ENCODE measurements at regions not wholly inside any gene's neighbourhood (a gene's known extent, or its start where the extent isn't known, plus 50 kb on each side); places are given as distances from the start of the nearest gene placed in this dataset.

GRCh38 chr4:81738891-81739290 lies 267.2 kb upstream of the RASGEF1B start:
- no peak overlapping the region for H3K27ac ChIP-seq
- no peak for DNase-seq (ENCODE audit: low read depth in 1 of 2, low spot score in 1 of 2)
- no peak overlapping the region for H3K4me3 ChIP-seq
- no peaks in the 10 kb centered on the region for H3K36me3 ChIP-seq
- TF ChIP-seq, protein P1, sequence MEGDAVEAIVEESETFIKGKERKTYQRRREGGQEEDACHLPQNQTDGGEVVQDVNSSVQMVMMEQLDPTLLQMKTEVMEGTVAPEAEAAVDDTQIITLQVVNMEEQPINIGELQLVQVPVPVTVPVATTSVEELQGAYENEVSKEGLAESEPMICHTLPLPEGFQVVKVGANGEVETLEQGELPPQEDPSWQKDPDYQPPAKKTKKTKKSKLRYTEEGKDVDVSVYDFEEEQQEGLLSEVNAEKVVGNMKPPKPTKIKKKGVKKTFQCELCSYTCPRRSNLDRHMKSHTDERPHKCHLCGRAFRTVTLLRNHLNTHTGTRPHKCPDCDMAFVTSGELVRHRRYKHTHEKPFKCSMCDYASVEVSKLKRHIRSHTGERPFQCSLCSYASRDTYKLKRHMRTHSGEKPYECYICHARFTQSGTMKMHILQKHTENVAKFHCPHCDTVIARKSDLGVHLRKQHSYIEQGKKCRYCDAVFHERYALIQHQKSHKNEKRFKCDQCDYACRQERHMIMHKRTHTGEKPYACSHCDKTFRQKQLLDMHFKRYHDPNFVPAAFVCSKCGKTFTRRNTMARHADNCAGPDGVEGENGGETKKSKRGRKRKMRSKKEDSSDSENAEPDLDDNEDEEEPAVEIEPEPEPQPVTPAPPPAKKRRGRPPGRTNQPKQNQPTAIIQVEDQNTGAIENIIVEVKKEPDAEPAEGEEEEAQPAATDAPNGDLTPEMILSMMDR (IDR thresholded peaks at IDR 0.05; ENCODE audit: low read depth, low read length) = no peak
- no peaks in the 10 kb centered on the region for H3K4me1 ChIP-seq (ENCODE audit: low read depth)
- H3K27me3 ChIP-seq = no peaks in the 10 kb centered on the region
- H3K9me3 ChIP-seq (ENCODE audit: low read depth) = no peaks in the 10 kb centered on the region

- Histone ChIP-seq H3K9me3 (ENCODE audit: low read depth) (no peaks in the 10 kb centered on the region), H3K36me3 (no peaks in the 10 kb centered on the region), H3K4me1 (ENCODE audit: low read depth) (no peaks in the 10 kb centered on the region), H3K4me3 (no peak overlapping the region), H3K27ac (no peak overlapping the region), H3K27me3 (no peaks in the 10 kb centered on the region)
- TF ChIP-seq, protein P1 (IDR thresholded peaks at IDR 0.05; ENCODE audit: low read depth, low read length) = no peak
- DNase-seq (ENCODE audit: low read depth in 1 of 2, low spot score in 1 of 2) = no peak
Observed at GRCh38 chr4:81737865-81738559, 266.3 kb upstream of the RASGEF1B start.

GRCh38 chr4:81736324-81736723 lies 264.6 kb upstream of the RASGEF1B start:
- TF ChIP-seq, protein P1 (IDR thresholded peaks at IDR 0.05; ENCODE audit: low read depth, low read length) = no peak

DNA sequence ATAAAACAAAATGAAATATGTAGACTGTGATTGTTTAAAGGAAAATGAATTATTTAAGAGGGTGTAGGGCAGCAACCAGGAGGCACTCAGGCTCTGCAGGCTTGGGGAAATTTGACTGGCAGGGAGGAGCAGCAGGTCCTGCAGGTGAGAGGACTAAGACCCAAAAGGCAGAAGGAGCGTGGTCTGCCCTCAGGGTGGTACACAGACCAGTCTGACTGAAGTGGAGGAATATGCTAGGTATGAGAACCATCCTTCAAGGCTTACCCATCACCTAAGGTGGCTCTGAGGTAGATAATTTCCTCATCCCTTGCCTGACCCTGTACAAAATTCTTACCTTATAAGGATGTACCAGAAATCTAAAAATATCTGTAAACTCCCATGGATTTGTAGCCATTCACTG lies 261.3 kb upstream of the RASGEF1B start:
- TF ChIP-seq, protein P1 (IDR thresholded peaks at IDR 0.05; ENCODE audit: low read depth, low read length) = no peak

More at GRCh38 chr4:81736324-81736723, 264.6 kb upstream of the RASGEF1B start:
- Histone ChIP-seq H3K4me1 (ENCODE audit: low read depth) (no peaks in the 10 kb centered on the region), H3K9me3 (ENCODE audit: low read depth) (no peaks in the 10 kb centered on the region), H3K27ac (no peak overlapping the region), H3K27me3 (no peaks in the 10 kb centered on the region), H3K4me3 (no peak overlapping the region), H3K36me3 (no peaks in the 10 kb centered on the region)
- no peak for DNase-seq (ENCODE audit: low read depth in 1 of 2, low spot score in 1 of 2)

DNA sequence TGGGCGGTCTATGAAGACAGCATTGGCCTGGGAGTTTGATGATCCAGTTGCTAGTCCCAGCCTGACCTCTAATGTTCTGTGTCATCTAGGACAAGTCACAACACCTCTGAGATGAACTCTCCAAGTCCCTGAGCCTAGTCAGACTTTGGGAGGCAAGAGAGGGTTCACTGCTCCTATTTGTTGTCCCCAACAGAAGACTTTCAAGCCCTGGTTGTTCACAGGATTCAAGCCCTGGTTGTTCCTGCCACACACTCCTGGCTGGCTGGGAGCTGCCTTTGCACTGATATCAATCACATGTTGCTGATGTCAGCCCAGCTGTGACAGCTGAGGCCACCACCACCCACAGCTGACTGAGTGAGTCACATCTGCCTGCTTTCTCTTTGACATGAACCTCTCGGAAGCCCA lies 253.2 kb upstream of the RASGEF1B start:
- Histone ChIP-seq H3K27ac (no peak overlapping the region), H3K36me3 (no peaks in the 10 kb centered on the region), H3K4me1 (ENCODE audit: low read depth) (peaks cover 10% of the 10 kb centered on the region), H3K4me3 (no peak overlapping the region), H3K9me3 (ENCODE audit: low read depth) (no peaks in the 10 kb centered on the region), H3K27me3 (no peaks in the 10 kb centered on the region)
- peak in 1 of 2 donors; percentile 18 for DNase-seq (ENCODE audit: low read depth in 1 of 2, low spot score in 1 of 2)
- TF ChIP-seq, protein P1 (IDR thresholded peaks at IDR 0.05; ENCODE audit: low read depth, low read length) = no peak

More for the DNA sequence above, 261.3 kb upstream of the RASGEF1B start:
- H3K27ac ChIP-seq = no peak overlapping the region
- no peaks in the 10 kb centered on the region for H3K27me3 ChIP-seq
- H3K4me3 ChIP-seq = no peak overlapping the region
- H3K4me1 ChIP-seq (ENCODE audit: low read depth) = no peaks in the 10 kb centered on the region
- DNase-seq (ENCODE audit: low read depth in 1 of 2, low spot score in 1 of 2) = no peak
- H3K9me3 ChIP-seq (ENCODE audit: low read depth) = no peaks in the 10 kb centered on the region
- no peaks in the 10 kb centered on the region for H3K36me3 ChIP-seq

Data from cardiac muscle cell (in vitro differentiated cells and primary cell).